DMS 273 (cell line): ENCODE measurements at regions not wholly inside any gene's neighbourhood (a gene's known extent, or its start where the extent isn't known, plus 50 kb on each side); places are given as distances from the start of the nearest gene placed in this dataset.
"Not testable (repeated sequence)": the region's sequence is repeated elsewhere in the genome, so short reads cannot be mapped to it uniquely, and the experiment has no call there.

Experiments
- DNase-seq: peaks from one replicate; lab custom pipeline; 2025; ENCODE audit not compliant: unreplicated experiment; lab: John Stamatoyannopoulos, UW

DNA sequence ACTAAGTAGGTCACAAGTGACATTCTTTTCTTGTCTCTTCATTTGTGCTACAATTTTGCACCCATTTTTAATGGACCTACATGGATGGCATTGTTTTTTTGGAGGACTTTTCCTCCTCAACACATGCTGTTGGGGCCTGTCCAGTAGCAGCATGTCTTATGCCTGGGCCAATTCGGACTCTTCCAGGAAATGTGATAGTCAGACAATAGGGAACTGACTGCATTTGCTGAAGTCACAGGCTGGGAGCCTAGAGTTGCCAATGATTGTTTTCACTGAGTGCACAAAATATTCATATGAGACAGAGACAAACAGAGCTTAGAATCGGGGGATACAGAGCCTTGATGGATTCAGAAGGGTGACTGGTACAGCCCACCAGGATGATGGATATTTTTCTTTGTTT, 867.3 kb upstream of the GOT2 start:
- no peak for DNase-seq

DNA sequence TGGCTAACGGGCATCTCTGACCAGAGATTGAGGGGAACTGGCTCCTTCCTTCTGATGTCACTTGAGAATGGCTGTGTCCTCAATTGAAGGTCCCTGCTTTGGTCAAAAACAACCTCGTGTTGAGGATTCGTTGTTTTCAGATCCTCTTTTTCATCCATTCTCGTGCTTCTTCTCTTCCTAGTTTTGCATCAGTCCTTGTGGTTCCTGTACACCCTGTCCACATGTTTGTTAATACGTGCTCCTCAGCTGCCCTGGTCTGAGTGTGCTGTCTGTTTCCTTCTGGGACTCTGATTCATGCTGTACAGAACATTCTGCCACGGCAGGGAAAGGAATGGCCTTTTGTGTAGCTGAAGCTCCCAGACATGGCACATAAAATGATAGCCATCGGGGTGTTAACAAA, 863.2 kb upstream of the GOT2 start:
- DNase-seq, result no peak

DNA sequence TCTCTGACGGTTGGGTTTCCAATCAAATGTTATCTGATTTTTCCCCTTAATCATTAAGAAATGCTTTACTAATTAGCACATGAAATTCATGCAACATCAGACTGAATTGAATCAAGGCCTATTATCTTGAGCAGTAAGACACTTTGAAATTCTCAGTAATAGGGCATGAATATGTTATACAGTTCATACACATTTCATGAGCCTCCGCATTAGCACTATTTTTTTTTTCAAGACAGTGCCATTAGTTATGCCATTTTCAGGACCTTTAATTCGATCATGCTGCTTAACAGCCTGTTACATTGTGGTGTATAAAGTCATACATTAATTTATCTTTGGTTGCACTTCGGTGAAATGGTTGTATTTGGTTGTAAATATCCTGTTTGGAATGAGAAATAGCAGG, 862.6 kb upstream of the GOT2 start:
- DNase-seq, result no peak

DNA sequence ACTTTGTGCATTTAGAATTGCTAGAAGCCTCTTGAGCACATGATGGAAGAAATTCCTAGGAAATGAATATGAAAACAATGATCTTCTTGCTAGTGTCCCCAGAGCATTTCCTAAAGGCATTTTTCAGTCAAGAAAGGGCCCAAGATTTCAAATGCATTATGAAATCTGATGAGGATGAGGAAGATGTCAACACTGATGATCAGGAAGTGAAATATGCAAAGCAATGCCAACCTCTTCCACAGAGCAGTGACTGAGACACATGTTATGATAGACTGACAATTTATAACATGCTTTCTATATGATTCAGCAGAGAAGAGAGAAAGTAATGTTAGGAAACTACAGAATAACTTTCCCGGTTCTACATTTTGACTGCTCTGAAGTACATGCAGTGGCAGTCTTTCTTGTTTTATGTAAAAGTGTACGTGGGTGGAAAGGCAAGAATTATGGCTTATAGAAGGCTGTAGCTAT, 859.1 kb upstream of the GOT2 start:
- DNase-seq, result no peak

DNA sequence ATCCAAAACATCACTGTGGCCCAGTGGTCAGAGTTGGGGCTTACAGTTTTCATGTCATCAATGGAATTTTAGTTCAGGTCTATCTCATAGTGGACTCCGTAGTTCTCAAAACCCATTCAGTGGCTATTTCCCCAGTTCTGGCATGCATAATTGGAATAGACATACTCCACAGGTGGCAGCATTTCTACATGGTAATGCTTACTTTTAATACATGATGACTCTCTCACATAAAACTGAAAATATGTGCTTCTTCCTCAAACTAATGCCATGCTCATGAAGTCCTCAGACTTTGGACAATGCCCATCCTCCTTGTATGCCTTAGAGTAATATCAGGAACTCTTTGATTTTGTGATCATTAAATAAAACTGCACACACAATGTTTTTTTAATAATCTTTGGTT, 857.4 kb upstream of the GOT2 start:
- peak; percentile 11 for DNase-seq

DNA sequence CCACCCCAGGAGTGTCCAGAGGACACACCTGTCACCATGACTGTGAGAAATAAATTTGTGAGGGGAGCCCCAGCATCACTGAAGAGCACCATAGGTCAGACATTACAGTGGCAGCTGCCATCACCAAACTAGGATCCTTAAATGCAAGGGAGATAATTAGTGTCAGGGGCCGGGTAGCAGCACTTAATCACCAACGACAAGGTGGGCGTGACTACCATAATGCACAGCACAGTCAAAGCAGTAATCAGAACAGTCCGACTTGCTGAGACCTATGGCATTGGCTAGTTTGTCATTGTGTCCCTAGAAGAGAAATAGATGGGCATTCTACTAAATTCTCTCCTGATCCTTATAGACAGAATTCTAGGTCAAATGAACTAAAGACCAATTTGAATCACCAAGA, 856.7 kb upstream of the GOT2 start:
- DNase-seq, result no peak

DNA sequence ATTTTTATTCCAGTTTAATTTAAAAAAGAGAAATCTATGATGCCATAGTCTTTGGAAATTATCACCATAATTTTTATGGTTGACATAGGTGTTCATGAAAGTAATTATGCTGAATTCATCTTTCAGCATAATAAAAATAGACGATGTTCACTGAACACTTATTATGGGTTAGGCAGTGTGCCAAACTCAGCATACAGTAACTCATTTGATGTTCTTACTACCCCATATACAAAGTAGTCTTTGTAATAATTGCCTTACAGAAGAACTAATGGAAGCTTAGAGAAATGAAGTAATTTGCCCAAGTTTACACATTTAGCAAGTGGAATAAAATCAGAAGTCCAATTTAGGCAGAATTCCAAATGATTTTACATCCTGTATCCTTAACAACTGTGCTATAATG, 852.2 kb upstream of the GOT2 start:
- DNase-seq, result no peak

DNA sequence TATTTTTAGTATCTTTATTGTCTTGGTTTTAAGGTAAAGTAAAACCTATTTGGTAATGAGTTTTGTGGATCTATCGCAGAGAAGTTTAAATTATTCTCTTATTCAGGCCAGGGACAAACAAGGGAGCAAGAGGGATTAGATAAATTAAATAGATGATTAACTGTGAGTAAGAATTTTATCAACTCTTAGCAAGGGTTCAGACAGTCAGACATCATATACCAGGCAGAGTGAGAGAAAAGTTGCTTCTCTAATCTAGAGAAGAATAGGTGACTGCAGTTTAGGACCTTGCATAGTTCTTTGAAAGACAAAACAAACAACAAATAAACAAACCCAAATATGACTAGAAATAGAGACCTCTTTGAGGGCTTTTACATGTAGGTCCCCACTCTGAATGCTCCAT, 840.2 kb upstream of the GOT2 start:
- DNase-seq, result no peak

DNA sequence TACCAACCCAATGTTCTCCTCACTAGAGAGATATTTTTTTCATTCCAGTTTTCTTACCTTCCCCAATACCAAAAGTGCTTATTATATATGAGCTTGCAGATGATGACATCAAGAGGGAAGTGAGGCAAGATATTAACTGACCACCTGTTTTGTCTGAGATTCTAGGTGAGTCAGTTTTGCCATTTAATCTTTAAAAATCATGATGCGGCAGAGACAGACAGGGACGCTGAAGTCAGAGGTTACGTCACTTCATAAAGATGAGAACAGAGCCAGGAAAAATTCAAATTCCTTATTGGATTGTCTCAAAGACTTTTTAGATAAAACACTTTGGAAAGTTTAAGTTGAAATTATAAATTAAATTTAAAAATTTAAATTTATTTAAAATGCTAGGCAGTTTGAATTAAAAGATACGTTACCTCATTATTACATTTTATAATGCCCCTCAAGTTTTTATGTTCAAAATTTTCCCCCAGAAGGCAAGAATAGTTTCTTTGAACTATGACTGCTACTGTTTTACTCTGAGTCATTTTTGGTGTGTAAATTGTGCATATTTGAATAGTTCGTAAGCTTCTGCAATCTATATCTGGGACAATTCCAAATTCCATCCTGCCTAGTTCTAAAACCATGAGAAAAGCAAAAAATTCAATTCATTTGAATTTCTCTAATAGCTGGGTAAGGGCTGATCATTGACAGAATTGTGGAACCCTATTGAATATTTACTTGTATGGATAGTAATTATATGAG, 839.6 kb upstream of the GOT2 start:
- DNase-seq, result no peak

DNA sequence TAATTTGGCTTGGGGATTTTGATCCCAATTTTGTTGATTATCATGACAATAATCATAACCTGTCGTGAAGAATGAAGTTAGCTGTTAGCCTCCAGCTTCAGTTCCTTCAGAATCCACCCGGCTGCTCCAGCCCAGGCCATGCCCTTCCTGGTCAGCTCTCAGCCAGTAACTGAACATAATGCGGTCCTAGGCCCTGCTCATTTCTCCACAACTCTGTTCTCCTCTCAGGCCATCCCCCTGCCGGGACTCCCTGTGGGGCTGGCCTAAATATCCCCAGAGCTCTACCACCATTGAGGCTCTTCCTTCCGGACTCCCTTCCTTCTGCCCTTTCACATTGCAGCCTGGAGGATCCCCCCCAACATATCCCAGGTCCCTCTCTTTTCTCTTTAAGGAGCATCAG, 833.4 kb upstream of the GOT2 start:
- DNase-seq, result no peak

DNA sequence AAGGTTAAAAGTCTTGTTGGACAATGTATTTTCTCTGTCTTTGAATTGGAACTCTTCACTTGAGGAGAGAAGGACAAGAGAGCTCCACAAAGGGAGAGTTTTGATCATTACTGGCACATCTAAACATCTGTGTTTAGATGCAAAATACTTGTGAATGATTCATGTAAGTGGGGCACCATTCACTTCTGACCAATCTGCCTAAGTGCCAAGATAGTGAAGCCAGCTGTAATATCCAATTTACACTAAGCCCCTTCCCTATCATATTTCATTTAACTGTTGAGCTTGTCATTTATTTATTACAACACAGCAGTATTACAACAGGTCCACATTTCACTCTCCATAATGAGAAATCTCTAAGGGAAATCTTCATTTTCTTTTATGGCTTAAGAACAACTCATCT, 832.3 kb upstream of the GOT2 start:
- peak; percentile 23 for DNase-seq

DNA sequence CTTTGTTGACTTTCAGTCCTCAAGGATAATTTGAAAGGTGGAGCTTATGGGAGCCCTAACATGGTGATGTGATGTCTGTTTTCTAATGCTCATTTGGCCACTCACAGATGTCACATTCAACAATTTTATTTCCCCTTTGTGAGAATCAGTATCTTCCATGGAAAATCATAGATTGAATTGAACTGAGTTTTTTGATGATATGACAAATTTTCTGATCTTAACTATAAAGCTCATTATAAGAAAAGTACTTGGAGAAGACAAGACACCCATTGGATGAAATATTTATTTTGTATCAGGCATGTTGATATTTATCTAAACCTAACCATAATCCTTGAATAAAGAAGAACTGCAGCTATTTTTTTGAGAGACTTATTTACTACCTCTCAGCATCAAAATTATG, 824.6 kb upstream of the GOT2 start:
- no peak for DNase-seq

DNA sequence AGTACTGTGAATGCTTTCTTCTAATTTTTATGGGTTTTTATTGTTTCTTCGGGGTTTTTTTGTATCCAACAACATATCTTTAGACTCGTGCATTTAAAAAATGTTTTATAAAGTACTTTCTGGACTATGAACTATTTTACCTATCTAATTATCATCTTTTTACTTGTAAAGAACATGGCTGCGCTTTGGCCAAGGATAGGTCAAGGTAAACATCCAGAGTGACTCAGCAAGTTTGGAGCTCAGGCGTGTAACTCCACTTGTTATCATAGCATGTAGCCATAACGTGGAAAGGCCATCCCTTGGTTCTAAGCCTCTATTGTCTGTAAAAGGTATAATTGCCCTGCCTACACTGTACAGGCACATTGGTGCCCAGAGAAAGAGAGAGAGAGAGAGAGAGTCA, 818.0 kb upstream of the GOT2 start:
- no peak for DNase-seq

DNA sequence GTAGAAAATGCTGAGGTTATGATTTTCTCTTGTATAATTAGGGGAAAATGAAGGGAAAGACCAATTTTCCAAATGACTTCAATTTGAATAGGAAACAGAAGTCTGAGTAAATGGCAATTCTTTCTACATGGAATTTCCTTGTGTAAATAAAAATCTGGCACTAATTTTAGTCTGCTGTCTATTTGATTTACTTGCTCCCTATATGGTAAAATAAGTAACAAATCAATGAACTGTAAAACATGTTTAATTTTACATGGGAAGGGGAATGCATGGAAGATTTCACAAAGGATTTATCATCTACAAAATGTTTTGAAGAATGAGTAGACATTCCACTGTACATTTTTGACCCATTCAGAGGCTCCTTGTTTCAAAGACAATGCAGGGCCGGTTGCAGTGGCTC, 811.6 kb upstream of the GOT2 start:
- DNase-seq, result no peak

DNA sequence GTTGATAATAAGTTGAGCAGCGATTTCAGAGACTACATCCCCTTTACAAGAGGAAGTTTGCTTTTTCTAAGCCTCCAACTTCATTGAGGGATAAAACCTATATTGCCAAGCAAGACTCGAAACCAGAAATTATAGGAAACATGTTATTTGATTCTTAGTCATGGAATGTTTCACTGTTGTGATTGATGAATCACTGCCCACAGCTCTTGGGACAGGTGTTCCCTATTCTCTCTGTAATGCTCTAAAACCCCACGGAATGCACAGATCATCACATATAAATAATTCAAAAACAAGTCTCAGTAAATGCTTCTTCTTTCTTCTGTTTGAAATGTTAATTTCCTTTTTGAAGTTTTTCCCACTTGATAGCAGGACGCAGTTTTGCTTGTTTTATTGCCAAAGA, 809.5 kb upstream of the GOT2 start:
- DNase-seq, result no peak

DNA sequence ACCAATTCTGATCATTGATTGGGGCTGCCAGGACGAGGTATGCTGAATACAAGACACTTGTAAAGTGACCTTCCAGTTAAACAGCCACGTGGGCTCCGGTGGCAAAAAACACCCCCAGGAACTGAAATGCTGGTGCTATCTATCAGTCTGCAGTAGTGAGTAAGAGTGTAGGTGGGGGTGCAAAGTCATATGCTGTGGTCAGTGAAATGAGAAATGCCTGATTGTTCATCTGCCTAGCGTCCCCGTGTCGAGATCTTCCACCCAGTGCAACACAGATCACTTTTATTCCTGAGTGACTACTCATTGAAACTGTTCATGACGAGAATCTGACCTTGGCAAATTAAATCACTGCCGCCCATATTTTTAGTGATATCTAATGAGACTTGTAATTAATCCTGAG, 806.5 kb upstream of the GOT2 start:
- DNase-seq, result no peak

DNA sequence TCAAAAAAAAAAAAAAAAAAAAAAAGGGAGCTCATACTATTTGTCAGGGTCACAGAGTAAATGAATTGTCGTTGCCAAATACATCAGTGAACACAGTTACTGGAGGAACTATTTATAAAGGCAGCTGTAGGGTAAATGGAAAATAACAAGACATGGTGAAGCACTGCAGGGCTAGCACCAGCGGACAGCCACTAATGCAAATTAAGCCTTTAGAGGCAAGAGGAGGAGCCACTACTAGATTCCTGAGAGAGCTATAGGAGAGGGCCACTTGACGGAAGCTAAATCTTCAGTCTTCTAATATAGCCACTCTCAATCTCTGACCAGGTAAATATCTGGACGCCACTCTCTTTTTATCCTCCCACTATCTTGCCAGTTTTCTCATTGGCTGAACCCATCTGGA, 801.2 kb upstream of the GOT2 start:
- no peak for DNase-seq

DNA sequence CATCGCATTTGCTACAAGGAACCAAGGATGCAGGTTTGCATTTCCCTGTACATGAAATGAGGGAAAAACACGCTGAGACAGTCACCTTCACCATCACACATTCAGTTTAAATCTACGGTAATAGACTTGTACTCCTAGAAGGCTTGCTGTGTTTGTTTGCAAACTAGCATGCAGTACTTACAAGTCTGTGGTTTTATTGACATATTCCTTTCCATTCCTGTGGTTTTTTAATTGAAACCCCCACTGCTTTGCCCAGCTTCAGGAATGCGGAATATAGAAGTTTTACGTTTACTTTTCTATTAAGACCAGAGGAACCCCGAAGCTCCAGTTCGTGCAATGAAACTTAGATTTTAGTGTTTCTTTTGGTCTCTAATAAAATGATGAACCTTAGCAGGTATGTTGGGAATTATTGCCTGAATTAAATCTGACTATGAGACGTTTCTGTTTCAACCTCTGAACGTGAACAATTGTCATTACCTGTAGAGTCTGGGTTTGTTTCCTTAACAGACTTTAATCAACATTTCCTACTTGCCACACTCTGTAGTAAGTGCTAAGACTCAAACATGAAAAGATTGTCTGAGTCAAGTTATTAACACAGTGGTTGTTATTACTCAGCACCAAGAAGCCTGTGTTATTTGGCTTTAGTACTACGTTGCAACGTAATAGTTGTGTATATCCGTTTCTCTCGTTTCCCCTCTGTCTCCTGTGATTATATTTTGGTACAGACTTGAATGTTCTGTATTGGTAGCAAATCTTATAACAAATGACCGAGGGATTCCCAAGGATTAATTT, 793.3 kb upstream of the GOT2 start:
- no peak for DNase-seq

DNA sequence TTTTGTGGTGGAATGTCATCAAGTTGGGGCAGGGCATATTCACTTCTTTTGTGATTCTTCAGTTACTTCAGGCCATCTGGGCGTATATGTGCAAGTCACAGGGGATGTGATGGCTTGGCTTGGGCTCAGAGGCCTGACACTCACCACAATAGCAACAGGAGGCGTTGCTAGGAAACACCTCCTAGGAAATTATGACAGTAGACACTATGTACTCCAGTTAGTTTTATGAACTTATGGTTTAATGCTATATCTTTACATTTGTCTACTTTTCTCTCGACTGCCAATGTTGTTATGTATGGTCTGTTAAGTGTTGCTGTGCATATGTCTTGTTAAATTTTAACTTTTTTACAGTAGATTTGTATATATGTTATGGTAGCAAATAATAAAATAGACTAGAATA, 788.7 kb upstream of the GOT2 start:
- peak; percentile 17 for DNase-seq

DNA sequence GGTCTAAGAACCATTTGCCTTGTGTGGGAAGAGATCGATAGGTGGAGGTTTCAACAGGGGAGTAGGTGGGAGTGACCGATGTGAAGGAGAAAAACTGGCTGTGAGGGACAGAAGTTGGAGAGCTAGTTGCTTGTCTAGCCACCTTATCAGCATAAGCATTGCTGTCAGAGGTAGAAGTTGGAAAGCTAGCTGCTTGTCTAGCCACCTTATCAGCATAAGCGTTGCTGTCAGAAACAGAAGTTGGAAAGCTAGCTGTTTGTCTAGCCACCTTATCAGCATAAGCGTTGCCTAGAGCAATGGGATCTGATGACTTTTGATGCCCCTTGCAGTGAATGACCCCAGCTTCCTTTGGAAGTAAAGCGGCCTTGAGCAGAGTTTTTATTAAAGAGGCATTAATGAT, 784.6 kb upstream of the GOT2 start:
- DNase-seq, result not testable (repeated sequence)

DNA sequence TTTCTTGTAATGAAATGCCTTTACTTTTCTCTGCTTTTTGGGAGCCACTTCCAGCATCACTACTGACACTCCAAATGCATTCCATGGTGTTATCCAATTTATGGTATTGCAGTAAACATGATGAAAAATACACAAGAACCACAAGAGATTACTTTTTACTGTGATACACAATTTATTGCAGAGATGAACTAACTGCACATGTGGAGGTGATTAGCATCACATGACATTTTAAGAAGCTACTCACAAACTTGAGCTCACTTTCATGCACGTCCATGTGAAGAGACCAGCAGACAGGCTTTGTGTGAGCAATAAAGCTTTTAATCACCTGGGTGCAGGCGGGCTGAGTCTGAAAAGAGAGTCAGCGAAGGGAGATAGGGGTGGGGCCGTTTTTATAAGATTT, 780.5 kb upstream of the GOT2 start:
- no peak for DNase-seq

DNA sequence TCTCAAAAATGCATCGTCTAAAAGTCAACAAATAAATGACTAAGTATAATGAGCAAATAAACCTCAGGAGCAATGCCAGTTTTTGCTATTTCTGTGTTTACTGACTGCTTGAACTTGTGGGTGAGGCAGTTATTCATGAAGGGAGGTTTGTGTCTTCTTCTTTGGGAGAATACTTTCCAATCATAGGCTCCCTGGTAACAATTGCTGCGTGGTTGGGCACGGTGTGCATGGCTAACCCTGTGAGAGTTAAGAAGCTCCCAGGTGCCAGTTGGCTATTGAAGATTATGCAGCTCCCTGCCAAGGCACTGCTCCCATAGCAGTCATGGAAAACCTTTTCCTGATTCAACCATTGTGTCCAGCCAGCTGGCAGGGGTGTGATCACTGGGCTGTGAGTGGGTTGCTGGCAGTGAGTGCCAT, 775.9 kb upstream of the GOT2 start:
- peak; percentile 60 for DNase-seq

DNA sequence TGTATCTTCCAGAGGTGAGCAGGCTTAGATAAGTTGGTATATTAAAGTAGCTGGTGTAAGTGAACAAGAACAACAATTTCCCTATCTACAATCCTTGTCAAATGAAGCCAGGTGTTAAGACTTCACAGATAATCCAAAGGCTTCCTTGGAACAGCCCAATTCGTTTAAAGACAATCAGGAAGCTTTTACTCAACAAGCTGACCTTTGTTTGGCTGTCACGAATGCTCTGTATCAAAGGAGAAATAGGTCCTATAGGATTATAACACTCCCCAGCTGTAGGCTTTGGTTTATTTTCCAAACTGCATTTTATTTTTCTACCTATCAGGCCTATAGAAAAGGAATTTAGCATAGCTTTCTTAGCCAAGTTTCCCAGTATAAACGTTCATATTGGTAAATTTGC, 766.5 kb upstream of the GOT2 start:
- DNase-seq, result no peak
